Endometrium (tissue), 2 donors: ENCODE measurements at regions not wholly inside any gene's neighbourhood (a gene's known extent, or its start where the extent isn't known, plus 50 kb on each side); places are given as distances from the start of the nearest gene placed in this dataset.
"Not testable (repeated sequence)": the region's sequence is repeated elsewhere in the genome, so short reads cannot be mapped to it uniquely, and the experiment has no call there.

Source experiments
- FAIRE-seq: peaks from 2 replicates; lab custom pipeline; 2012; peaks lifted over from hg19 to GRCh38; lab: Jason Lieb, UNC
- donor health status: control.
- donor health status: control.

DNA sequence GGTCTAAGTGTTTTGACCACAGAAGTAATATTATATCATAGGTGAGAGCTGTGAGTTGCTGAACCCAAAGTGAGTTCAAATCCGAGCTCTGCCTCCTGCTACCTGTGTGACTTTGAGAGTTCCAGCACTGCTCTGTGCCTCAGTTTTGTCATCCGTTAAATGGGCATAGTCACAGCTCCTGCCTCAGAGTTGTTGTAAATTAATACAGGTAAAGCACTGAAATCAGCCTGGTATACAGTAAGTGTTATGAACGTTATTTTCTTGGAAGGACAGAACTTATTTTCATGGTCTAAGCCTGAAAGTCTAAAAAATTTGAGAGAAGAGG lies 65.4 kb upstream of the ZNF195 start:
- not testable (repeated sequence) for FAIRE-seq

DNA sequence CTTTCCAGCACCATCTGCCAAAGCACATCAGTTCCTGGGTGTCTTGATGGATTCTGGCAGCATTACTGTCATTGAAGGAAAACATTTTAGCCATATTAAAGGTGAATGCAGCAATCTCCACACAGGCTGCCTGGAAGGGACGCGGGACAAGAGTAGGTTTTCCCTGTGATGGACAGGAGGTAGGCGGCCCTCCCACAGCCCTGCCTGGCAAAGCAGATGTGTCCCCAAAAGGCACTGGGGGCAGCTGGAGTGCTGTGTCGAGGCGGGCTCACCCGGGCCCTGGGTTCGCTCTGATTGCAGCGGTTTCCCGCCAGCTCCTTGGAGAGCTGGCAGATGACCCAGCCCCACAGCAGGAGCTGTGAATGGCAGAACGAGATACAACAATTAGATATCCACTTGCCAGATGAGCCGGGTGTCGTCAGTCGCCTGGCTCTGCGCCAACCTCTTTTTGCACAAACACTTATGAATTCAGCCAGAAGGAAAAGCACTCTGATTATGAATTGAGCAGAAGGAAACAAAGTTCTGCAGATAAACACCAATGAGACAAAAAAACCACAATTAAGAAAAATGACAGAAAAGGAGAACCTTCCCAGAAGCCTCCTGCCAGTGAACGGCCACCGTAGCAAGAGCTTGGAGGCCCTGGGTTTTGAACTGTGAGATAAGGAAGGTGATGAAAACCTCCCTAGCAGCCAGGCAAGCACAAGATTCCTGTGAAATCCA lies 64.9 kb upstream of the ZNF195 start:
- not testable (repeated sequence) for FAIRE-seq

- FAIRE-seq: not testable (repeated sequence)
Measured at GRCh38 chr11:3437441-3437840, 58.5 kb upstream of the ZNF195 start.

- no peak for FAIRE-seq
Measured at GRCh38 chr11:3434976-3435375, 56.0 kb upstream of the ZNF195 start.

- not testable (repeated sequence) for FAIRE-seq
Measured at GRCh38 chr11:3429191-3429590, 50.2 kb upstream of the ZNF195 start.
